Lower leg skin (tissue), 4 donors: ENCODE measurements at regions not wholly inside any gene's neighbourhood (a gene's known extent, or its start where the extent isn't known, plus 50 kb on each side); places are given as distances from the start of the nearest gene placed in this dataset.
A peak's percentile ranks its signal among the peaks of the same experiment; 100 is the strongest.

Experiments used
- DNase-seq, 2 donors: peaks; one replicate each; pipeline ENCODE4 v3.0.0-alpha.2; 2019; ENCODE audit warnings: low spot score in 2 of 2
- H3K4me3 ChIP-seq: fragments of 200-600 bp; sonication (generic); 2 replicates; pipeline ENCODE4 v1.5.1; 2017; ENCODE audit warnings: mild to moderate bottlenecking, low read depth; ENCODE audit not compliant: poor library complexity, severe bottlenecking
- POLR2A ChIP-seq, 2 donors: fragments of 450-650 bp; IDR thresholded peaks; one replicate each; pipeline ENCODE4 v1.6.1; 2016 to 2017; ENCODE audit warnings: antibody characterized with exemption in 2 of 2, mild to moderate bottlenecking in 1 of 2, moderate library complexity in 1 of 2
- WGBS, 2 donors: methylation state at CpG; one replicate each; pipeline ENCODE4 v1.1.5; 2018; 5-methylcytosine and 5-hydroxymethylcytosine counted together
- intact Hi-C: fragments of 100-400 bp; cut with DNase I; formaldehyde crosslinking; loops from one replicate; pipeline ENCODE4 v1.15.0; 2023; ENCODE audit warnings: low total_unique reads
- TF ChIP-seq, protein P1 (sequence below), 3 donors: fragments of 450-650 bp; IDR thresholded peaks; one replicate each; pipeline ENCODE4 v1.5.1; 2016; ENCODE audit warnings: antibody characterized with exemption in 3 of 3, mild to moderate bottlenecking in 3 of 3, moderate library complexity in 2 of 3

DNA sequence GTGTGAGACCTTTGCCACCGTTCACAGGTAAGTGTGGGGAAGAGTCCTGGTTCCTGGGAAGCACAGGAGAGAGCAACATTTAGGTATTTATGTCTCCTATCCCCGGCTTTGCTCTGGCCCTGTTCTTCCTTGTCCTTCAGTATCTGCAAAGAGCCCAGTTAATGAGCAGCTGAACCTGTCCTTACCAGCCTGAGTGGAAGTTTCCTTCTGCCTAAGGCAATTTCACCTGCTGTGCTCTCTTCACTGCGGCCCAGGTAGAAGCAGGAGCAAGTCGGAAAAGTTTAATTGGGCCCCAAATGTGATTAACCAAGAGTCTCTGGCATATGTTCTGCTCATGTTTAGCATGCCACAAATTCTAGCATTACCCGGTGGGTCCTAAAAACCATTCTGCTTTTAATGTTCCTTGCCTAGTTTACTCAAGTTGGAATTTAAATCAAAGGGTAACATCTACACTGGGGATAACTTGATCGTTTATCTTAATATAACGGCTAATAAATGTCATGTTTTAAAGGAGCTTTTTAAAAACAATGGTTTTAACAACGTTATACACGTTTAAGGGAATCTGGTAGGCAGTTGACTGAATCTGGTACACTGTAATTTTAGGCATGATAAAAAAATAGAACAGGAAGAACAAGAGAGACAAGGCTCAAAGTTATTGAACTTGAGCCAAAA is 817.1 kb downstream of the TYW1 start:
- no peak for DNase-seq
- TF ChIP-seq, protein P1, sequence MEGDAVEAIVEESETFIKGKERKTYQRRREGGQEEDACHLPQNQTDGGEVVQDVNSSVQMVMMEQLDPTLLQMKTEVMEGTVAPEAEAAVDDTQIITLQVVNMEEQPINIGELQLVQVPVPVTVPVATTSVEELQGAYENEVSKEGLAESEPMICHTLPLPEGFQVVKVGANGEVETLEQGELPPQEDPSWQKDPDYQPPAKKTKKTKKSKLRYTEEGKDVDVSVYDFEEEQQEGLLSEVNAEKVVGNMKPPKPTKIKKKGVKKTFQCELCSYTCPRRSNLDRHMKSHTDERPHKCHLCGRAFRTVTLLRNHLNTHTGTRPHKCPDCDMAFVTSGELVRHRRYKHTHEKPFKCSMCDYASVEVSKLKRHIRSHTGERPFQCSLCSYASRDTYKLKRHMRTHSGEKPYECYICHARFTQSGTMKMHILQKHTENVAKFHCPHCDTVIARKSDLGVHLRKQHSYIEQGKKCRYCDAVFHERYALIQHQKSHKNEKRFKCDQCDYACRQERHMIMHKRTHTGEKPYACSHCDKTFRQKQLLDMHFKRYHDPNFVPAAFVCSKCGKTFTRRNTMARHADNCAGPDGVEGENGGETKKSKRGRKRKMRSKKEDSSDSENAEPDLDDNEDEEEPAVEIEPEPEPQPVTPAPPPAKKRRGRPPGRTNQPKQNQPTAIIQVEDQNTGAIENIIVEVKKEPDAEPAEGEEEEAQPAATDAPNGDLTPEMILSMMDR (IDR thresholded peaks at IDR 0.05) = no peak
- TF ChIP-seq POLR2A (IDR thresholded peaks at IDR 0.05) = no peak
- WGBS, 2 donors = 40 to 43% methylated on average over 9 of the region's 9 CpGs
- no peak overlapping the region for H3K4me3 ChIP-seq
- intact Hi-C loops = no loop called here

DNA sequence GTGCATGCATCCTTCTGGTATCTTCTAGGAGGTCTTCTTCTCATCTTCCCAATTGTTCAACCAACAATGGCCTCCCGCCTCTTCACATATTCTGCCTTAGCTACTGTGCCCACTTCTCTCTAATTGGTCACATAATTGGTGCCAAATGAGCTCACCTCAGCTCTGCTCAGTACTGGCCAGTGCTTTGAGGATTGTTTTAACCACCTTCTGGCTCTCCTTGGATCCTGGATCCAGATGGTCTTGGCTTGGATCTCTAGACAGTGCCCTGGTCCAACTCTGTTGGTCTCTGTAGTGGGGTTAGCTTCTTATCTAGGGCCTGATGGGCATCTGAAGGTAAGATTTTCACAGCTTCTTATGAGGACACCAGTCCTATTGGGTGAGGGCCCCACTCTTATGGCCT is 820.8 kb downstream of the TYW1 start:
- H3K4me3 ChIP-seq = no peak overlapping the region
- DNase-seq = no peak
- WGBS, 2 donors = 92 to 100% methylated on average over 1 of the region's 1 CpG
- TF ChIP-seq, protein P1 (IDR thresholded peaks at IDR 0.05) = no peak
- no peak for TF ChIP-seq POLR2A (IDR thresholded peaks at IDR 0.05)
- intact Hi-C loops = no loop called here

DNA sequence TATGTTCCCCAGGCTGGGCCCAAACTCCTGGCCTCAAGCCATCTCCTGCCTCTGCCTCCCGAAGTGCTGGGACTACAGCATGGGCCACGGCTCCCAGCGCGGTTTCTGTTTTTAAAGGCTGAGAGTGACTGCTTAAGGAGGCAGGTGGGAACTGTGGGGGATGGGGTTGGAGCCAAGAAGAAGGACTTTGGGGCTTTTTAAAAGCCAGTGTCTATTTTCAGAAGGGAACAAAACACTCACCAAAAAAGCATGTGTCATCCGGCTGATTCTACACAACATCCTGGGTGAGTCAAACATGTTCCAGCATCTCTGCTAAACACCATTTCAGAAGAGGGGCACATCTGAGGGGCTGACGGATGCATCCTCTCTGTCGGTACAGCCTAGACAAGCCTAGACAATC is 824.5 kb downstream of the TYW1 start:
- 43 to 64% methylated on average over 7 of the region's 7 CpGs for WGBS, 2 donors
- H3K4me3 ChIP-seq = no peak overlapping the region
- intact Hi-C loops = no loop called here
- TF ChIP-seq, protein P1 (IDR thresholded peaks at IDR 0.05) = no peak
- TF ChIP-seq POLR2A (IDR thresholded peaks at IDR 0.05) = no peak
- DNase-seq = peak in 1 of 2 donors; percentile 70

DNA sequence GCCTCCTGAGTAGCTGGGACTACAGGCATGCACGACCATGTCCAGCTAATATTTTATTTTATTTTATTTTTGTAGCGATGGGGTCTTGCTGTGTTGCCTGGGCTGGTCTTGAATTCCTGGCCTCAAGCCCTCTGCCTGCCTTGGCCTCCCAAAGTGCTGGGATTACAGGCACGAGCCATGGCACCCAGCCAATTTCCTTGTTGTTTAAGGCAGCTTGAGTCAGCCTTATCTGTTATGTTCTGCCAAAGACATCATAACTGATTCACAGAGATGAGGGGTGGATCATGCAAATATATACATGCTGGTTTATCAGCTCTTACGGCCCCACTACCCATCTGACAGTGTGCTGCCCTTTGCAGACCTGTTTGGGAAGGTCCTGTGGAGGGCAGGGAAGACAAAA is 826.7 kb downstream of the TYW1 start:
- no peak overlapping the region for H3K4me3 ChIP-seq
- TF ChIP-seq, protein P1 (IDR thresholded peaks at IDR 0.05) = no peak
- TF ChIP-seq POLR2A (IDR thresholded peaks at IDR 0.05) = no peak
- 33 to 50% methylated on average over 4 of the region's 4 CpGs for WGBS, 2 donors
- no peak for DNase-seq
- intact Hi-C loops = no loop called here

DNA sequence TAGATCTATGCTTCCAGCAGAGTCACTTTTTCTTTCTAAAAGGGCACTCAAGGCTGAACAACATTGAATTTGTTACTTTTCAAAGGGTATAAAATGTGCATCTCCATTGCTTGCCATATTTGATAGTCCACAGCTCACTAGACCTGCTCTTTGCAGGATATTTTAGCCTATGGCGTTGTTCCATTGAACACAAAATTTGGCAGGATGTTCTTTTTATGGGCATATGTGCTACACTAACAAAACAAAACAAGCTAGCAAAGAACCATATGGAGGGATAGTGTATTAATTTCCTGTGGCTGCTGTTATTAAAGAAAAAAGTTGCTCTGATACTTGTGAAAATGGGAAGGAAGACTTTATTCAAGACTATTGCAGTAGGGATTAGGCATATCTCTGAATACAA is 828.7 kb downstream of the TYW1 start:
- no peak overlapping the region for H3K4me3 ChIP-seq
- TF ChIP-seq POLR2A (IDR thresholded peaks at IDR 0.05) = no peak
- TF ChIP-seq, protein P1 (IDR thresholded peaks at IDR 0.05) = no peak
- intact Hi-C loops = no loop called here
- DNase-seq = no peak
- 68 to 69% methylated on average over 1 of the region's 1 CpG for WGBS, 2 donors

DNA sequence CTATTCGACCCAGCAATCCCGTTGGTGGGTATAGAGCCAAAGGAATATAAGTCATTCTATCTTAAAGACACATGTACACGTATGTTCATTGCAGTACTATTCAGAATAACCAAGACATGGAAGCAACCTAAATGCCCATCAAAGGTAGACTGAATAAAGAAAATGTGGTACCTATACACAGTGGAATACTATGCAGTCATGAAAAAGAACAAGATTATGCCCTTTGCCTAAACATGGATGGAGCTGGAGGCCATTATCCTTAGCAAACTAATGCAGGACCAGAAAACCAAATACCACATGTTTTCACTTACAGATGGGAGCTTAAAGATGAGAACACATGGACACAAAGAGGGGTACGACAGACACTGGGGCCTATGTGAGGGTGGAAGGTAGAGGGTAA is 845.3 kb downstream of the TYW1 start:
- no peak for DNase-seq
- H3K4me3 ChIP-seq = no peak overlapping the region
- no peak for TF ChIP-seq POLR2A (IDR thresholded peaks at IDR 0.05)
- TF ChIP-seq, protein P1 (IDR thresholded peaks at IDR 0.05) = no peak
- intact Hi-C loops = no loop called here
- 90 to 92% methylated on average over 4 of the region's 4 CpGs for WGBS, 2 donors
